GM06990 (cell line): ENCODE measurements at regions not wholly inside any gene's neighbourhood (a gene's known extent, or its start where the extent isn't known, plus 50 kb on each side); places are given as distances from the start of the nearest gene placed in this dataset.

Experiments used
- DNase-seq: peaks from one replicate; pipeline ENCODE4 v3.0.0-alpha.2; 2011; ENCODE audit not compliant: insufficient read length; ENCODE audit errors: extremely low read depth
- H3K27me3 ChIP-seq: replicated peaks from 2 replicates; pipeline ENCODE4 v1.6.0; 2011; ENCODE audit warnings: low read length; ENCODE audit not compliant: control insufficient read depth, insufficient read depth
- H3K36me3 ChIP-seq: 2 replicates; pipeline ENCODE4 v1.5.1; 2011; ENCODE audit warnings: low read length; ENCODE audit not compliant: control insufficient read depth, insufficient read depth
- H3K4me3 ChIP-seq: replicated peaks from 2 replicates; pipeline ENCODE4 v1.5.1; 2011; ENCODE audit warnings: low read depth, mild to moderate bottlenecking, control low read depth, low read length
- CTCF ChIP-seq: IDR thresholded peaks from 2 replicates; pipeline ENCODE4 v1.5.1; 2011; ENCODE audit warnings: low read length, control low read depth, mild to moderate bottlenecking, inconsistent platforms; ENCODE audit not compliant: insufficient read depth, poor library complexity, severe bottlenecking

- H3K4me3 ChIP-seq = no peak overlapping the region
- no peak for TF ChIP-seq CTCF
- H3K27me3 ChIP-seq = no peaks in the 10 kb centered on the region; the same call in 1 of the 2 replicates
- no peak for DNase-seq
- no peaks in the 10 kb centered on the region for H3K36me3 ChIP-seq
Measured at GRCh38 chr1:208534979-208535378, 290.8 kb upstream of the PLXNA2 start.

GRCh38 chr1:208535511-208535910 lies 291.3 kb upstream of the PLXNA2 start:
- TF ChIP-seq CTCF = no peak

GRCh38 chr1:208536212-208536611 lies 292.0 kb upstream of the PLXNA2 start:
- no peaks in the 10 kb centered on the region for H3K36me3 ChIP-seq
- TF ChIP-seq CTCF = no peak
- no peak overlapping the region for H3K4me3 ChIP-seq
- no peak for DNase-seq
- no peaks in the 10 kb centered on the region; the same call in 1 of the 2 replicates for H3K27me3 ChIP-seq

More at GRCh38 chr1:208535511-208535910, 291.3 kb upstream of the PLXNA2 start:
- Histone ChIP-seq H3K4me3 (no peak overlapping the region), H3K36me3 (no peaks in the 10 kb centered on the region), H3K27me3 (no peaks in the 10 kb centered on the region; the same call in 1 of the 2 replicates)
- no peak for DNase-seq

- TF ChIP-seq CTCF = no peak
- no peaks in the 10 kb centered on the region for H3K36me3 ChIP-seq
Measured at GRCh38 chr1:208537198-208537597, 293.0 kb upstream of the PLXNA2 start.

GRCh38 chr1:208538078-208538477 lies 293.9 kb upstream of the PLXNA2 start:
- Histone ChIP-seq H3K4me3 (no peak overlapping the region), H3K27me3 (no peaks in the 10 kb centered on the region), H3K36me3 (no peaks in the 10 kb centered on the region)
- no peak for DNase-seq
- no peak for TF ChIP-seq CTCF

More at GRCh38 chr1:208537198-208537597, 293.0 kb upstream of the PLXNA2 start:
- H3K27me3 ChIP-seq = no peaks in the 10 kb centered on the region; the same call in 1 of the 2 replicates
- DNase-seq = no peak
- H3K4me3 ChIP-seq = no peak overlapping the region

GRCh38 chr1:208538587-208538986 lies 294.4 kb upstream of the PLXNA2 start:
- no peak overlapping the region for H3K4me3 ChIP-seq
- H3K36me3 ChIP-seq = no peaks in the 10 kb centered on the region
- no peak for TF ChIP-seq CTCF
- DNase-seq = no peak
- no peaks in the 10 kb centered on the region for H3K27me3 ChIP-seq
